ENCODE measurements at regions not wholly inside any gene's neighbourhood (a gene's known extent, or its start where the extent isn't known, plus 50 kb on each side); places are given as distances from the start of the nearest gene placed in this dataset.

DNA sequence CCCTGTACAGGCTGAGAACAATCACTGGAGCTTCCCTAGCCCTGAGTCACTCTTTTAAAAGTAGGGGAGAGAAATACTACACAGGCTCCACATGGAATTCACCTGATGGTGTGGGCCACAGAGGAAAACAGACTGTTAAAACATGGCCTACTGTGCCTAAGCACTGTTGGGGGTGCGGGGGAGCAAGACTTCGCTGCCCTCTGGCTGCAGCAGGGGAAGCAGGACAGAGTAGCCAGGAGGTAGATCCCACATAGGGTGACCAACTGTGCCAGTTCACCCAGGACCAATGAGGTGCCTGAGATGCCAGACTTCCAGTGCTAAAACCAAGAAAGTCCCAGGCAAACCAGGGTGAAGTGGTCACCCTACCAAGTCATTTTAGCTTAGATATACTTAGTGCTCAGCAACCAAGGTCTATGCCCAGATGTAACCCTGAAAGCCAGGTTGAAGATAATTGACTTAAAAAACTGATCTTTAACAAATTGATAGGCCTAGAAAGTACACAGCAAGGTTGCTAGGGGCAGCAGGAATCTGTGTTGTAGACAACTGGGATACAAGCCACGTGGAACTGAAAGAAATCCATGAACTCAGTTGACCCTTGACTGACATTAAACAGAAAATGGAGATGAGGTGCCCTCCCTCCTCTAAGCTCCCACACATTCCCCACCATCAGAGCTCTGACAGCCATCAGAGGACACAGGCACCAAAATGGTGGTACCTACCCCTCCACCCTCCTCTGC, 344.2 kb upstream of the PPP2R3A start:
- H3K9ac ChIP-seq (ENCODE audit: low read depth, low read length) = no peak overlapping the region
- no peaks in the 10 kb centered on the region for H3K36me3 ChIP-seq (ENCODE audit: insufficient read depth, low read depth, low read length)
- no peak overlapping the region for H3K4me3 ChIP-seq (ENCODE audit: low read length)
- H3K9me3 ChIP-seq (ENCODE audit: insufficient read depth, low read depth, low read length) = no peaks in the 10 kb centered on the region
- no peak overlapping the region for H3K27ac ChIP-seq (ENCODE audit: low read length)
- no peaks in the 10 kb centered on the region for H3K4me1 ChIP-seq (ENCODE audit: insufficient read depth, low read length)
- no peaks in the 10 kb centered on the region for H3K27me3 ChIP-seq (ENCODE audit: insufficient read depth, low read length)

DNA sequence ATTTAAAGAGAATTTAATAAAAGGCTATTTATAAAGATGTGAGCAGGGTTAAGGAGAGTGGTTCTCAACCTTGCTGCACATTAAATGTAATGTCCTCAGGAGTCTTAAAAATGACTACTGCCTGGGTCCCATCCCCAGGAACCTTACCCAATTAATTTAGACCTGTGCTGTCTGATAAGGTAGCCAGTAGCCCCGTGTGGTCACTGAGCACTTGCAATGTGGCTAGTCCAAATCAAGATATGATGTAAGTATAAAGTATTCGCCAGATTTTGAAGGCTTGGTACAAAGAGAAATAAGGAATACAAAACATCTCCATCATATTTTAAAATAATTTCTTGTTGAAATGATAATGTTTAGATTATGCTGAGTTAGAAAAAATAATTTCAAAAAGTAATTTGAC, 343.3 kb upstream of the PPP2R3A start:
- Histone ChIP-seq H3K36me3 (ENCODE audit: insufficient read depth, low read depth, low read length) (no peaks in the 10 kb centered on the region), H3K9me3 (ENCODE audit: insufficient read depth, low read depth, low read length) (no peaks in the 10 kb centered on the region), H3K4me3 (ENCODE audit: low read length) (no peak overlapping the region), H3K27me3 (ENCODE audit: insufficient read depth, low read length) (no peaks in the 10 kb centered on the region), H3K27ac (ENCODE audit: low read length) (no peak overlapping the region), H3K4me1 (ENCODE audit: insufficient read depth, low read length) (no peaks in the 10 kb centered on the region), H3K9ac (ENCODE audit: low read depth, low read length) (no peak overlapping the region)

DNA sequence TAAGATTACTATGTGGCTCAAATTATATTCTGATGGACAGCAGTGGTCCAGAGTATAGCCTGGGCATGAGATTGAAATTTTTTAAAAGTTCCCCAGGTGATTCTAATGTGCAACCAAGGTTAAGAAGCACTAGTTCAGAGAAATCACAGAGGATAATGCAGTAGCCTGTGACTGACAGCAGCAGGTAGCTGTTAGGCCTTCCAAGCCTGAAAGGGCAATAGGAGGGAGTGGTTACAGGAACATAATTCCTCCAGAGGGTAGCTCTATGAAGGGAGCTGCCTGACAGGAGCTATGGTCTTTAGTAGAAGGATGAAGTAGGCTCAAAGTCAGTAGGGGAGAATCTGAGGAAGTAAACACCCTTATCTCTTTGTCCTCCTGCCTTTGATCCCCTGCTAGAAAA, 342.9 kb upstream of the PPP2R3A start:
- H3K36me3 ChIP-seq (ENCODE audit: insufficient read depth, low read depth, low read length) = no peaks in the 10 kb centered on the region
- H3K27me3 ChIP-seq (ENCODE audit: insufficient read depth, low read length) = no peaks in the 10 kb centered on the region
- H3K9me3 ChIP-seq (ENCODE audit: insufficient read depth, low read depth, low read length) = no peaks in the 10 kb centered on the region
- H3K27ac ChIP-seq (ENCODE audit: low read length) = no peak overlapping the region
- no peak overlapping the region for H3K9ac ChIP-seq (ENCODE audit: low read depth, low read length)
- H3K4me1 ChIP-seq (ENCODE audit: insufficient read depth, low read length) = no peaks in the 10 kb centered on the region
- H3K4me3 ChIP-seq (ENCODE audit: low read length) = no peak overlapping the region

DNA sequence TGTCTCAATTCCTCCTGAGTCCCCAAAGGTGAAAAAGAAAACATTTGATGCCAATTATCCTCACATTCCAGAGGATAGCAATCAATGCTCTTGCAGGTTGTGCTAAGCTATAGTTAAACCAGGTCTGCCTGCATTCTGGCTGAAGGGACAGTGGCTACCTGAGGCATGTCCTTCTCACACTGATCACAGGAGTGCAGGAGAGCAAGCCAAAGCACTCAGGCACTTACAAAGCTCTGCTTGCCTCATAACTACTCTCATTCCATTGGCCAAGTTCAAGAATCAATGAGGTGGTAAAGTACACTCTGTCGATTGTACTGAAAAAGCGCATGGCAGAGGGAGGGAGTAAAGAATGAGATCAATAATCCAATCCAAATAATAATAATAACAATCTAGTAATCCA, 342.0 kb upstream of the PPP2R3A start:
- Histone ChIP-seq H3K36me3 (ENCODE audit: insufficient read depth, low read depth, low read length) (no peaks in the 10 kb centered on the region), H3K27ac (ENCODE audit: low read length) (no peak overlapping the region), H3K27me3 (ENCODE audit: insufficient read depth, low read length) (no peaks in the 10 kb centered on the region), H3K9me3 (ENCODE audit: insufficient read depth, low read depth, low read length) (no peaks in the 10 kb centered on the region), H3K4me1 (ENCODE audit: insufficient read depth, low read length) (no peaks in the 10 kb centered on the region), H3K9ac (ENCODE audit: low read depth, low read length) (no peak overlapping the region), H3K4me3 (ENCODE audit: low read length) (no peak overlapping the region)

DNA sequence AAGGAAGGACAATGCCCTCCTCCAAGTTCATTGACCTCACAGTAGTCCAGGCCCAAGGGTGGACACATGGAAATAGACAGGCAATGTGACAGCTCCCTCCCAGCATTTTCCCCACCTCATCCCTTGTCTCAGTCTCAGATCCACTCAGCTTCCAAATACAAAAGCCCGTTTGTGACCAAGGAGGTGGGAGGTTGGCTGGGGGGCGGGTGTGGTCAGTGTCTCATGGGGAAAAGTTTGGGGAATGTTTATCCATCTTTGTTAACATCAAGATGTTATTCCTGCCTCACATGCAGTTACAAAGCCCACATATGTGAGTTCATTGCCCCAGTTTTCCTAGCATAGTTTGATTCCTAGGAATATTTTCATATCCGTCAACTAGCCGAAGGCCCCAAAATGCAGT, 338.5 kb upstream of the PPP2R3A start:
- Histone ChIP-seq H3K9me3 (ENCODE audit: insufficient read depth, low read depth, low read length) (no peaks in the 10 kb centered on the region), H3K27ac (ENCODE audit: low read length) (no peak overlapping the region), H3K4me3 (ENCODE audit: low read length) (no peak overlapping the region), H3K9ac (ENCODE audit: low read depth, low read length) (no peak overlapping the region), H3K36me3 (ENCODE audit: insufficient read depth, low read depth, low read length) (no peaks in the 10 kb centered on the region), H3K4me1 (ENCODE audit: insufficient read depth, low read length) (no peaks in the 10 kb centered on the region), H3K27me3 (ENCODE audit: insufficient read depth, low read length) (no peaks in the 10 kb centered on the region)

DNA sequence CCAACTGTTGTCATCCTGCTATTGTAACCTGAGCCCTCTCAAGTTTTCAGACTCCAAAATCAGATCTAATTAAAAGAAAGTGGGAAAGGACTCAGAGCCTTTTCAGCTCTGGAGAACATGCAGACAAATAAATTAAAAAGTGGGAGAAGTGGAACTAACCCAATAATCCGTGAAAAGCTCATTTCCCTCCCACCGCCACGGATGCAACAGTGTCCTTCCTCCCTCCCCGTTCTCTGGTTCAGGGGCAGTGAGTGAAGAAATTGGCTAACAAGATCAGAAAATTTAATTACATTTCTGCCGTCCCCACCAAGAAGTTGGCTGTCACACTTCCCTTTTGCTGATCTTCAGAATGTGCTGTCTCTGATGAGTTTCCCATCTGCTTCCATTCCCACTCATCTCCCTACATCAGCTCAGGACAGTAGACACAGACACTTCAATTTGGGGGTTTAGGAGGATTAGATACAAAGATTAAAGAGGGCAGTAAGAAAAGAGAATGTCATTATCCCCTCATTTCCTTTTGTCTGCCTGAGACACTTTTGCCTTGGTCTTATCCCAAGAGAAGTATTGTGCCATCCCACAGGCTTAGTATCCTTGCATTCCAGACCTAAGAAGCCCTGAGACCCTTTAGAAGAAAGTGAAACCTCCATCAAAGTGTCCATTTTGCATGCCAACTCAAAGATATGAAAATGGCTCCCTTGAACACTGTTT, 335.7 kb upstream of the PPP2R3A start:
- H3K27me3 ChIP-seq (ENCODE audit: insufficient read depth, low read length) = no peaks in the 10 kb centered on the region
- H3K36me3 ChIP-seq (ENCODE audit: insufficient read depth, low read depth, low read length) = no peaks in the 10 kb centered on the region
- H3K4me3 ChIP-seq (ENCODE audit: low read length) = no peak overlapping the region
- H3K27ac ChIP-seq (ENCODE audit: low read length) = no peak overlapping the region
- H3K4me1 ChIP-seq (ENCODE audit: insufficient read depth, low read length) = no peaks in the 10 kb centered on the region
- H3K9ac ChIP-seq (ENCODE audit: low read depth, low read length) = no peak overlapping the region
- H3K9me3 ChIP-seq (ENCODE audit: insufficient read depth, low read depth, low read length) = no peaks in the 10 kb centered on the region

DNA sequence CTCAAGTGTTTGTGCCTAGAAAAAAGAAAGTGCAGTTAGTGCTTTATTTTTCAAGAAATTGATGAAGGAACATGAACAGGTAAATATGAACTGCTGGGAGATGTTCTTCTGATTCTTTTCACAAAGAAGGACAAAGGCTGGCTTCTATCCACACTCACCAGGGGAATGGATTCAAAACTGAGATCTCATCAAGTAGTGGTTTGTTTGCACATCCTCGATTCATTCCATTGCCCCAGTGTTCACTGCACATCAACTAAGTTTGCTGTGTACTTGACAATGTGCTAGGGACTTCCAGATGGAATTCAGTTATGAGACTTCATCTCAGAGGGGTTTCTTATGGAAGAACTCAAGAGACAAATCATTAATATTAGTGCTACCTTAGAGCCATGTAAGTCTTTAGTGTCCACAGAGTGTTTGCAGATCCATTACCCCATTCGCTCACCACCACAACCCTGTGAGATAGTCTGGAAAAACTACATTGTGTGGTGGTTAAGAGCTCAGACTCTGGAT, 332.9 kb upstream of the PPP2R3A start:
- H3K9me3 ChIP-seq (ENCODE audit: insufficient read depth, low read depth, low read length) = no peaks in the 10 kb centered on the region
- no peaks in the 10 kb centered on the region for H3K36me3 ChIP-seq (ENCODE audit: insufficient read depth, low read depth, low read length)
- H3K27me3 ChIP-seq (ENCODE audit: insufficient read depth, low read length) = no peaks in the 10 kb centered on the region
- H3K9ac ChIP-seq (ENCODE audit: low read depth, low read length) = no peak overlapping the region
- H3K27ac ChIP-seq (ENCODE audit: low read length) = no peak overlapping the region
- no peaks in the 10 kb centered on the region for H3K4me1 ChIP-seq (ENCODE audit: insufficient read depth, low read length)
- H3K4me3 ChIP-seq (ENCODE audit: low read length) = no peak overlapping the region

DNA sequence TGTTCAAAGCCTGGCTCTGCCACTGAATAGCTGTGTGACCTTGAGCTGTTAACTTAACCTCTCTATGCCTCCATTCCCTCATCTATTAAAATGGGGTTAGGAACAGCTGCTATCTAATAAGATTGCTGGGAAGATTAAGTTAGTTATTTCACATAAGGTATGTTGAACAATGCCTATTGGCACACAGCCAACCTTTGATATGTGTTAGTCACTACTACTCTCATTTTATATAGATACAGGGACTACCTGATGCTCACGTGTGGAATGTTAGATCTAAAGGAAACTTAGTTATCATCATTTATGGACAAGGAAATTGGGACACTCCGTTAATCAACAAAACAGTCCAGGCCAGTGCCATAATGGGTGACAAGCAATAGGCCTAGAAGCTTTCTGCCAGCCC, 332.4 kb upstream of the PPP2R3A start:
- H3K4me1 ChIP-seq (ENCODE audit: insufficient read depth, low read length) = no peaks in the 10 kb centered on the region
- H3K36me3 ChIP-seq (ENCODE audit: insufficient read depth, low read depth, low read length) = no peaks in the 10 kb centered on the region
- H3K9me3 ChIP-seq (ENCODE audit: insufficient read depth, low read depth, low read length) = no peaks in the 10 kb centered on the region

DNA sequence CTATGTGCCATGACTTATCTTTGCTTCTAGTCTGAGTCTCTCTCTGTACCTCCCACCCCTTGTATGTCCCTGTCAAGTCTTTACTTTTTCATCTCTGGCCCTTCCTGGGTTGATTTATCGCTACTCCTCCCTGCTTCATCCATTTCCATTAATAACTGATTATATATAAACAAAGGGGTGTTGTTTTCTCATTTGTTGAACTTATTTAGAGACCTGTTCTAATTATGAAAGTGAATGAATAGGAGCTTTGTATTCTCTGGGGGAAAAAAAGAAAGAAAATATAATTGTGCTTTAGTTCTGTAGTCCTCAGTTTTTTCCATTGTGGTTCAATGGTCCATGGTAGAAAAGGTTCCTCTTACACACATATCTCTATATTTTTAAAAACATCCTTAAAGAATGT, 328.9 kb upstream of the PPP2R3A start:
- Histone ChIP-seq H3K27ac (ENCODE audit: low read length) (no peak overlapping the region), H3K27me3 (ENCODE audit: insufficient read depth, low read length) (no peaks in the 10 kb centered on the region), H3K36me3 (ENCODE audit: insufficient read depth, low read depth, low read length) (no peaks in the 10 kb centered on the region), H3K4me1 (ENCODE audit: insufficient read depth, low read length) (no peaks in the 10 kb centered on the region), H3K9ac (ENCODE audit: low read depth, low read length) (no peak overlapping the region), H3K4me3 (ENCODE audit: low read length) (no peak overlapping the region), H3K9me3 (ENCODE audit: insufficient read depth, low read depth, low read length) (no peaks in the 10 kb centered on the region)

More for the DNA sequence above, 332.4 kb upstream of the PPP2R3A start:
- no peak overlapping the region for H3K27ac ChIP-seq (ENCODE audit: low read length)
- no peak overlapping the region for H3K9ac ChIP-seq (ENCODE audit: low read depth, low read length)
- H3K4me3 ChIP-seq (ENCODE audit: low read length) = no peak overlapping the region
- no peaks in the 10 kb centered on the region for H3K27me3 ChIP-seq (ENCODE audit: insufficient read depth, low read length)

DNA sequence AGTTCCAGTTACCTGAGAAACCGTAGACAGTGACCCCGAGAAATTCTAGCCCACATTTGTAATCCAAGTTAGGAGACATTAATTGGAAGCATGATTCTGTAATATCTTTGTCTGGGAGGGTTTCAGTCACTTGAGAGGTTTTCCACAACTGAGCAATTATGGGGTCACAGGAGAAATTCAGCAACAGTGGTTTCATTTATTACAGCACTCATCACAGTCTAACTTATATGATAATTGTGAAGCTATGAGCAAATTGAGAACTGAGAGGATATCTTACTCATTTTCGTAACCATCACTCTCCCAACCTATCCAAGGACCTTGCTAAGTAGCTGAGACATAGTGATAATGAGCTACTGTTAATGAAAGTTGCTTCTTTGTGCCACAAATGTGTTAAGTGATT, 328.5 kb upstream of the PPP2R3A start:
- H3K4me1 ChIP-seq (ENCODE audit: insufficient read depth, low read length) = no peaks in the 10 kb centered on the region
- H3K9me3 ChIP-seq (ENCODE audit: insufficient read depth, low read depth, low read length) = no peaks in the 10 kb centered on the region
- no peak overlapping the region for H3K27ac ChIP-seq (ENCODE audit: low read length)
- no peak overlapping the region for H3K9ac ChIP-seq (ENCODE audit: low read depth, low read length)
- H3K36me3 ChIP-seq (ENCODE audit: insufficient read depth, low read depth, low read length) = no peaks in the 10 kb centered on the region
- H3K4me3 ChIP-seq (ENCODE audit: low read length) = no peak overlapping the region
- no peaks in the 10 kb centered on the region for H3K27me3 ChIP-seq (ENCODE audit: insufficient read depth, low read length)

DNA sequence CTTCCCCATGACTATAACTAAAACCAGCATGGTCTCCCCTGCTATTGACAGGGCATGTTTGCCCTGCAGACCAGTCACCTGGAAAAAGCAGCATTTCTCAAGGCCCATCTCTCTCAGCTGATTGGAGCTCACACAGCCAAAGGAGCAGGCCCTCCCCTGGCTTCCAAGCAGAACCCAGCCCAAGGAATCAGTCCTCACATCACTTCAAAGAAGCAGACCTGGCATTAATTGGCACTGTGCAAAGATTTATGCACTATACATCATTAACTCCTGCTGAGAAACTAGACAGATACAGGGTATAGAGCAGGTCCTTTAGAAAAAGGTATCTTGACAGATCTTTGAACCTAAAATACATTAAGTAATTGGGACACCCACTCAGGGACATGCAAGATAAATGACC, 323.8 kb upstream of the PPP2R3A start:
- H3K4me3 ChIP-seq (ENCODE audit: low read length) = no peak overlapping the region
- H3K27me3 ChIP-seq (ENCODE audit: insufficient read depth, low read length) = no peaks in the 10 kb centered on the region
- H3K27ac ChIP-seq (ENCODE audit: low read length) = no peak overlapping the region
- no peak overlapping the region; the same call in 1 of the 2 replicates for H3K9ac ChIP-seq (ENCODE audit: low read depth, low read length)
- H3K36me3 ChIP-seq (ENCODE audit: insufficient read depth, low read depth, low read length) = no peaks in the 10 kb centered on the region
- H3K4me1 ChIP-seq (ENCODE audit: insufficient read depth, low read length) = no peaks in the 10 kb centered on the region
- H3K9me3 ChIP-seq (ENCODE audit: insufficient read depth, low read depth, low read length) = peaks cover under 1% of the 10 kb centered on the region; the same call in 1 of the 2 replicates

DNA sequence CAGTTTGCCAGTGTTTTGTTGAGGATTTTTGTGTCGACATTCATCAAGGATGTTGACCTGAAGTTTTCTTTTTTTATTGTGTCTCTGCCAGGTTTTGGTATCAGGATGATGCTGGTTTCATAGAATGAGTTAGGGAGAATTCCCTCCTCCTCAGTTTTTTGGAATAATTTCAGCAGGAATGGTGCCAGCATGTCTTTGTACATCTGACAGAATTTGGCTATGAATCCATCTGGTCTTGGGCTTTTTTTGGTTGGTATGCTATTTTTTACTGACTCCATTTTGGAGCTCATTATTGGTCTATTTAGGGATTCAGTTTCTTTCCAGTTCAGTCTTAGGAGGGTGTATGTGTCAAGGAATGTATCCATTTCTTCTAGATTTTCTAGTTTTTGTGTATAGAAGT, 320.0 kb upstream of the PPP2R3A start:
- Histone ChIP-seq H3K36me3 (ENCODE audit: insufficient read depth, low read depth, low read length) (no peaks in the 10 kb centered on the region), H3K9me3 (ENCODE audit: insufficient read depth, low read depth, low read length) (peaks cover 3% of the 10 kb centered on the region; the same call in 1 of the 2 replicates), H3K9ac (ENCODE audit: low read depth, low read length) (no peak overlapping the region), H3K4me1 (ENCODE audit: insufficient read depth, low read length) (no peaks in the 10 kb centered on the region), H3K4me3 (ENCODE audit: low read length) (no peak overlapping the region), H3K27ac (ENCODE audit: low read length) (no peak overlapping the region), H3K27me3 (ENCODE audit: insufficient read depth, low read length) (no peaks in the 10 kb centered on the region)

Data from iPS-20b (cell line).